ENCODE measurements at regions not wholly inside any gene's neighbourhood (a gene's known extent, or its start where the extent isn't known, plus 50 kb on each side); places are given as distances from the start of the nearest gene placed in this dataset.

DNA sequence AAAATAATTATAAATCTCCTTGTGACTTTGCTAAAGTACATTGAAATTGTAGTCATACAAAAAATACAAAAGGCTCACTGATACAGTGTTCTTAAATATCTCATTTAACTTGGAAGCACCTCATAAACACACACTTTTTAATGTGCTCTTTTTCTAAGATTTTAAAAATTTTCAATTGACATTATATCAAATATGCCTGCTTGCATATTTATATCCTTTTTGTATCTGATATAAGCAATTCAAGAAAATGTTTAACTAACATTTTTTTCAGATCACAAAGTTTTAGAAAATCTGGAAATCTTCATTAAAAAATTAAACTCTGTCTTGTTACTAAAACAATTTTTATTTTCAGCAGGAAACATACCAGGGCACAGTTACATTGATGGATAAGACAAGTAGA, 661.5 kb downstream of the REEP3 start:
- no peaks in the 10 kb centered on the region for H3K79me2 ChIP-seq (ENCODE audit: insufficient read depth, low read length)
- no peaks in the 10 kb centered on the region for H3K27me3 ChIP-seq (ENCODE audit: low read length)
- H3F3A ChIP-seq (ENCODE audit: insufficient read depth), result no peaks in the 10 kb centered on the region
- no peaks in the 10 kb centered on the region for H4K20me1 ChIP-seq (ENCODE audit: low read depth, low read length)
- H3K9me3 ChIP-seq (ENCODE audit: insufficient read depth, low read length), result no peaks in the 10 kb centered on the region
- no peak overlapping the region for H3K4me2 ChIP-seq (ENCODE audit: low read depth, low read length, poor library complexity, severe bottlenecking)
- no peak overlapping the region for H2AFZ ChIP-seq (ENCODE audit: low read depth, low read length, severe bottlenecking)
- no peak for TF ChIP-seq EZH2phosphoT487 (conservative IDR thresholded peaks at IDR 0.05; ENCODE audit: low read length)
- no peak for TF ChIP-seq CTCF (IDR thresholded peaks at IDR 0.05; ENCODE audit: insufficient read depth, low read length, poor library complexity, severe bottlenecking)
- H3K4me3 ChIP-seq (ENCODE audit: insufficient read depth, low read length, poor library complexity, severe bottlenecking), result no peak overlapping the region
- no peak overlapping the region for H3K9ac ChIP-seq (ENCODE audit: low read length)
- H3K36me3 ChIP-seq (ENCODE audit: low read length), result no peaks in the 10 kb centered on the region
- no peak overlapping the region for H3K27ac ChIP-seq (ENCODE audit: low read depth, low read length)
- no peaks in the 10 kb centered on the region for H3K9me2 ChIP-seq (replicated peaks; ENCODE audit: insufficient read depth, low read length)

GRCh38 chr10:64191286-64191685, 670.1 kb downstream of the REEP3 start:
- no peak for TF ChIP-seq EZH2phosphoT487 (conservative IDR thresholded peaks at IDR 0.05; ENCODE audit: low read length)
- no peak for TF ChIP-seq CTCF (IDR thresholded peaks at IDR 0.05; ENCODE audit: insufficient read depth, low read length, poor library complexity, severe bottlenecking)
- H3K9me2 ChIP-seq (replicated peaks; ENCODE audit: insufficient read depth, low read length), result no peaks in the 10 kb centered on the region
- no peak overlapping the region for H3K9ac ChIP-seq (ENCODE audit: low read length)

DNA sequence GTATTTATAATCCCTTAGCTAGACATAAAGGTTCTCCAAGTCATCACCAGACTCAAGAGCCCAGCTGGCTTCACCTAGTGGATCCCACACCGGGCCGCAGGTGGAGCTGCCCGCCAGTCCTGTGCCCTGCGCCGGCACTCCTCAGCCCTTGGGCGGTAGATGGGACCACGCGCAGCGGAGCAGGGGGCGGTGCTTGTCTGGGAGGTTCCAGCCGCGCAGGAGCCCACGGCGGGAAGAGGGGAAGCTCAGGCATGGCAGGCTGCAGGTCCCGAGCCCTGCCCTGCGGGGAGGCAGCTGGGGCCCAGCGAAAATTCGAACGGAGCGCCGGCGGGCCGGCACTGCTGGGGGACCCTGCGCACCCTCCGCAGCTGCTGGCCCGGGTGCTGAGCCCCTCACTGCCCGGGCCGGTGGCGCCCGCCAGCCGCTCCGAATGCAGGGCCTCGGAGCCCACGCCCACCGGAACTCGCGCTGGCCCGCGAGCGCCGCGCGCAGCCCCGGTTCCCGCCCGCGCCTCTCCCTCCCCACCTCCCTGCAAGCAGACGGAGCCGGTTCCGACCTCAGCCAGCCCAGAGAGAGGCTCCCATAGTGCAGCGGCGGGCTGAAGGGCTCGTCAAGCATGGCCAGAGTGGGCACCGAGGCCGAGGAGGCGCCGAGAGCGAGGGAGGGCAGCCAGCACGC, 675.6 kb downstream of the REEP3 start:
- Histone ChIP-seq H2AFZ (ENCODE audit: low read depth, low read length, severe bottlenecking) (no peak overlapping the region), H3K9me2 (replicated peaks; ENCODE audit: insufficient read depth, low read length) (no peaks in the 10 kb centered on the region), H3K4me3 (ENCODE audit: insufficient read depth, low read length, poor library complexity, severe bottlenecking) (no peak overlapping the region), H3K4me2 (ENCODE audit: low read depth, low read length, poor library complexity, severe bottlenecking) (no peak overlapping the region), H3K36me3 (ENCODE audit: low read length) (no peaks in the 10 kb centered on the region), H3K27me3 (ENCODE audit: low read length) (no peaks in the 10 kb centered on the region), H4K20me1 (ENCODE audit: low read depth, low read length) (no peaks in the 10 kb centered on the region), H3K27ac (ENCODE audit: low read depth, low read length) (no peak overlapping the region), H3F3A (ENCODE audit: insufficient read depth) (no peaks in the 10 kb centered on the region), H3K9ac (ENCODE audit: low read length) (no peak overlapping the region), H3K9me3 (ENCODE audit: insufficient read depth, low read length) (no peaks in the 10 kb centered on the region), H3K79me2 (ENCODE audit: insufficient read depth, low read length) (no peaks in the 10 kb centered on the region)
- no peak for TF ChIP-seq EZH2phosphoT487 (conservative IDR thresholded peaks at IDR 0.05; ENCODE audit: low read length)
- no peak for TF ChIP-seq CTCF (IDR thresholded peaks at IDR 0.05; ENCODE audit: insufficient read depth, low read length, poor library complexity, severe bottlenecking)

More at GRCh38 chr10:64191286-64191685, 670.1 kb downstream of the REEP3 start:
- H3K36me3 ChIP-seq (ENCODE audit: low read length), result no peaks in the 10 kb centered on the region
- H3K4me2 ChIP-seq (ENCODE audit: low read depth, low read length, poor library complexity, severe bottlenecking), result no peak overlapping the region
- no peaks in the 10 kb centered on the region for H4K20me1 ChIP-seq (ENCODE audit: low read depth, low read length)
- no peak overlapping the region for H3K27ac ChIP-seq (ENCODE audit: low read depth, low read length)
- H3K27me3 ChIP-seq (ENCODE audit: low read length), result no peaks in the 10 kb centered on the region
- H3K4me3 ChIP-seq (ENCODE audit: insufficient read depth, low read length, poor library complexity, severe bottlenecking), result no peak overlapping the region
- no peaks in the 10 kb centered on the region for H3K79me2 ChIP-seq (ENCODE audit: insufficient read depth, low read length)
- no peaks in the 10 kb centered on the region for H3F3A ChIP-seq (ENCODE audit: insufficient read depth)
- H2AFZ ChIP-seq (ENCODE audit: low read depth, low read length, severe bottlenecking), result no peak overlapping the region
- H3K9me3 ChIP-seq (ENCODE audit: insufficient read depth, low read length), result no peaks in the 10 kb centered on the region
